SJCRH30 (cell line): ENCODE measurements at regions not wholly inside any gene's neighbourhood (a gene's known extent, or its start where the extent isn't known, plus 50 kb on each side); places are given as distances from the start of the nearest gene placed in this dataset.

Source experiments
- DNase-seq, 2 experiments: peaks; one replicate each; pipeline ENCODE4 v3.0.0-alpha.2; 2015 to 2020
- H3K27ac ChIP-seq: fragments of 250-450 bp; sonication (Bioruptor Pico); 2 replicates; pipeline ENCODE4 v1.5.1; 2020; ENCODE audit warnings: mild to moderate bottlenecking, moderate library complexity
- H3K27me3 ChIP-seq: fragments of 250-450 bp; sonication (Bioruptor Pico); 2 replicates; pipeline ENCODE4 v1.5.1; 2020; ENCODE audit warnings: mild to moderate bottlenecking, moderate library complexity
- H3K36me3 ChIP-seq: fragments of 250-450 bp; sonication (Bioruptor Pico); 2 replicates; pipeline ENCODE4 v1.5.1; 2020; ENCODE audit warnings: mild to moderate bottlenecking, moderate library complexity
- H3K4me1 ChIP-seq: fragments of 250-450 bp; sonication (Bioruptor Pico); 2 replicates; pipeline ENCODE4 v1.5.1; 2020; ENCODE audit warnings: mild to moderate bottlenecking, moderate library complexity
- H3K4me3 ChIP-seq: fragments of 250-450 bp; sonication (Bioruptor Pico); 2 replicates; pipeline ENCODE4 v1.5.1; 2020; ENCODE audit warnings: mild to moderate bottlenecking, moderate library complexity
- H3K9me3 ChIP-seq: fragments of 250-450 bp; sonication (Bioruptor Pico); replicated peaks from 2 replicates; pipeline ENCODE4 v1.5.1; 2020; ENCODE audit warnings: mild to moderate bottlenecking, moderate library complexity

DNA sequence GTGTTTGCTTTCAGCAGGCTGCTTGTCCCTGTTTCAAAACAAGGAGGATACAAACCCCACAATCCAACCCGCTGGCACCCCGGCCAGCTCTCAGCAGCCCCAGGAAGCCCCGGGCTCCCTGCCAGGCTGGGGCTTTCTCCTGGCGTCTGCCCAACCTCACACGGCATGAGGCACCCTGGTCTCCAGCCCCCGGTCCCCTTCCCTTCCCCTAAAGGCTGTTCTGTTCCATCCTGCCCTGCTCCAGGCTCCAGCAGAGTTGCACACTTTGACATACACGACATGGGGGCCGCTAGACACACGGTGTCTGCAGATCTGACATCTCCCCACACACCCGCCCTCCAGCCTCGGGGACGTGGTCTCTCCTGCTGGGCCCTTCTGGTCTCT, 107.7 kb upstream of the ADRA2C start:
- peaks cover 42% of the 10 kb centered on the region for H3K27me3 ChIP-seq
- DNase-seq: peak in 1 of 2 experiments; percentile 24
- peaks cover 22% of the 10 kb centered on the region for H3K4me1 ChIP-seq
- H3K27ac ChIP-seq: no peak overlapping the region
- no peaks in the 10 kb centered on the region for H3K9me3 ChIP-seq
- no peak overlapping the region for H3K4me3 ChIP-seq
- H3K36me3 ChIP-seq: no peaks in the 10 kb centered on the region

DNA sequence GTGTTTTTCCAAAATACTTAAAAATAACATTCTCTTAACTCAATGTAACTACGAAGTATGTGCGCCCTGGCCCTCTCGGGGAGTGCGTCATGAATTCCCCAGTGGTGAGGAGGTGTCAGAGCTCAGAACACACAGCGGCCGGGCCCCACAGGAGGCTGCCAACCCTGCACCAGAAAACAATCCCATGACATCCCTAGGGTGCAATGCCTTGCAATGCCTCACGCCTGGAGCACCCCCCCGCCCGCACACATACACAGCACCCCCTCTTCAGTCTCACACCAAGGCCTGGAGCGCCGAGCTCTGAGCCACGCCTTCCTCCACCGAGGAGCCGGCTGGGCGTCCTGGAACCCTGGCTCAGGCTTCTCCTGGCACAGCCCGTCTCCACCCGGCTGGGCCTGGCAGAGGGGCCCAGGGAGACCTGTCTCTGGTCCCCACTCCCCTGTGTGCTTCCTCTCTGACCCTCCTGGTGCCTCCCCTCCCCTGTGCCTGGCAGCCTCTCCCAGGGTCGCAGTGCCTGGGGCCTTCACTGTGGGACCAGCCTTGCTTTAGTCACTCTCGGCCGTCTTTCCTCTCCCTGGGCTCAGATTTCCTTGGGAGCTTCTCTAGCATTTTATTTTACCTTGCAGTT, 108.2 kb upstream of the ADRA2C start:
- peak in 1 of 2 experiments; percentile 17 for DNase-seq
- H3K27me3 ChIP-seq: peaks cover 42% of the 10 kb centered on the region
- H3K9me3 ChIP-seq: no peaks in the 10 kb centered on the region
- H3K4me1 ChIP-seq: peaks cover 22% of the 10 kb centered on the region
- H3K36me3 ChIP-seq: no peaks in the 10 kb centered on the region
- no peak overlapping the region for H3K27ac ChIP-seq
- no peak overlapping the region for H3K4me3 ChIP-seq

DNA sequence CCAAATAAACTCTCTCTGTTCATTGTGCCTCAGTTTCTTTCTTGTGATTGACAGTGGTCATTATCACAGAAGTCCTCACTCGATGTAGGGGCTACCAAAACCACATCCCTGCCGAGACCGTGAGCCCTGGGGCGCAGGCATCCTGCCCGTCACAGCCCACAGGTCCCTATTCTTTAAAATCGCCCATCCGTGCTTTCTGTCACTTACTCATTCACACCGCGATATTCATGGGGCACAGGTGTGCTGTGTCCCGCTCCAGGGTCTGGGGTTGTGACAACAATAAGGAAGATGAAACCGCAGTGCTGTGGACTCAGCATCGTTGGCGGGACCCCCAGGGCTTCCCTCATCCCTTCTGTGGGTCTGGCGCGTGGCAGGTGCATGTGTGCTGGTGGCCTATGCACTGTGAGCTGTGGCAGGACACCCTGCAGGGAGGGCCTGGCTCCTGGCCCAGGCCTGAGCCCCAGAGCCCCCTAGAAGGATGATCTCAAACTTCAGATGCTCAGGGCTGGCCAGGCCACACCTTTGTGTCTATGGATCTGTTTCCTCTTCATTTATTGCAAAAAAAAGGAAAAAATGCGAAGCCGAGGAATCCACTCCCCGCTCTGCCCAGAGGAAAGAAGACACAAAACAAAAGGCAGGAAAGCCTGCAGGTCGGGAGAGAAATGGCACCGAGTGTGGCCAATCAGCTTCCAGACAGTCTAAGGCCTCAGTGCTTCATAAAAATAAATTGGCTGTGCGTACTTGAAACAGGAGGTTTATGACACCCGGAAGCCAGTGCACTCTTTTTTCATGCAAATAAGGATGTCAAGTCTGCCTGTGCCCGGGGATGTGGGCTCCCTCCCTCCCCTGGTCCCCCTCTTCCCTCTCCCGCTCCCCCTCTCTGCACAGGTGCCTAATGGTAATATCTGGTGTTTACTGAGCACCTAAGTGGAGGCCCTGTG, 109.5 kb upstream of the ADRA2C start:
- Histone ChIP-seq H3K36me3 (no peaks in the 10 kb centered on the region), H3K27me3 (peaks cover 42% of the 10 kb centered on the region), H3K4me1 (peaks cover 22% of the 10 kb centered on the region), H3K4me3 (no peak overlapping the region), H3K27ac (no peak overlapping the region), H3K9me3 (no peaks in the 10 kb centered on the region)
- no peak for DNase-seq

DNA sequence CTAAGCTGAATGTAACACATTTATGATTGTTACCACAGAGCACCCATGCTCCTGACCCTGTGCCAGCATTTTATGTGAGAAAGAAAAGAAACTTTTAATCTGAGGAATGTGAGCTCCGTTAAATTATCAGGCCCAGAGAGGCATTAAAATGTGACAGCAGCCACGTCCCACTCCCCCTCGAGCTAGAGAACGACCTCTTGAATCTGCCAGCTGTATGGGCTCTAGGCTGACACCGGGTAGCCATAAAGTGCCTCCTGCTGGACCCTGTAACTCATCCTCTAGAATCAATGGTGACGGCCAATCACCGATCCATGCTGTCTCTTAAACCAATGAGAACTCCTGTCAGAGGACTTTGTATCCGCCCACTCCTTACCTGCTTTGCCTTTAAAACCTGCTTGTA, 110.2 kb upstream of the ADRA2C start:
- peaks cover 42% of the 10 kb centered on the region for H3K27me3 ChIP-seq
- no peaks in the 10 kb centered on the region for H3K36me3 ChIP-seq
- no peak overlapping the region for H3K27ac ChIP-seq
- H3K4me3 ChIP-seq: no peak overlapping the region
- no peaks in the 10 kb centered on the region for H3K9me3 ChIP-seq
- H3K4me1 ChIP-seq: peaks cover 22% of the 10 kb centered on the region
- no peak for DNase-seq

DNA sequence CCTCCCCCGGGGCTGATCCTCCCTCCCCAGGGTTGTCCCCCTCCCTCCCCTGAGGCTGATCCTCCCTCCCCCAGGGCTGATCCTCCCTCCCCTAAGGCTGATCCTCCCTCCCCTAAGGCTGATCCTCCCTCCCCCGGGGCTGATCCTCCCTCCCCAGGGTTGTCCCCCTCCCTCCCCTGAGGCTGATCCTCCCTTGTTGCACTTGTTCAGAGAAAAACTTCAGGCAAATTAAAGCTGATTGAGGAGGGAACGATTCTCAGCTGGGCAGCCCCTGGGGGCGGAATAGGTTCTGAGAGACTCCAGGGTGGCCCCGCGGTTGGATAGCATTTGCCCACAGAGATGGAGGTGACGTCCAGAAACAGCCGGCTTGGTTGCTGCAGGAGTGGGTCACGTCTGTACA, 110.7 kb upstream of the ADRA2C start:
- Histone ChIP-seq H3K27ac (no peak overlapping the region), H3K36me3 (no peaks in the 10 kb centered on the region), H3K4me3 (no peak overlapping the region), H3K27me3 (peaks cover 42% of the 10 kb centered on the region), H3K9me3 (no peaks in the 10 kb centered on the region), H3K4me1 (peaks cover 18% of the 10 kb centered on the region)
- no peak for DNase-seq

DNA sequence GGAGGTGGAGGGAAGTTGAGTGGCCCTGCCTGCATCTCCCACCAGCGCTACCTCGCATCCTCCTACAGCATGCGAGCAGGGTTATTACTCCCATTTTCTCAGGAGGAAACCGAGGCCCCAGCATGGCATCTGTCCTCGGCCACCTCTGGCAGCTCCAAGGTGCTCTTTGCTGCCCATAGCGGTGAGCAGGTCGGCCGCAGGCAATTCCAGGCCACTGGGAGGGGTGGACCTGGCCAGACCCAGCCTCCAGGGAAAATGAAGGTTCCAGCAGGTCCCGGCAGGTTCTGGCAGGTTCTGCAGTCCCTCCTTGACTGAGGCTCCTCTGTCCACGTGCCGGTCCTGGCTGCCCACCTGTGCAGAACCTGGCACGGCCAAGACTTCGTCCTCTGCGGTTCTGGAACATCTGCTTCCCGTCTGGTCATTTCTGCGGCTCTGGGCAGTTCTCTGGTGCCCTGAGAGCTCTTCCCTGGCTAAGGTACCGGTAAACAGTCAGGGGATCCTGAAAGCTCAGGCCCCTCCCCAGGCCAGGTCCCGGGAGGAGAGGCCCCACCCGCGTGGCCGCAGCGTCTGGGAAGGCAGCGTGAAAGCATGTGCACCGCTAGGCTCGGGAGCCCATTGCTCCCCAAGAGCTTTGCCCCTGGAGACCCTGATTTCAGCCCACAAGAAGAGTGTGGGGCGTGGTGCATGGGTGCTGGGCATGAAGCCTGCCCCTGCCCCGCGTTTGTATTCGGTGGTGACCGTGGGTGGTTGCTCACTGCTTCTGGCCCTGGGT, 112.0 kb upstream of the ADRA2C start:
- H3K9me3 ChIP-seq: no peaks in the 10 kb centered on the region
- H3K4me1 ChIP-seq: peaks cover 8% of the 10 kb centered on the region; the same call in 1 of the 2 replicates
- no peak overlapping the region for H3K27ac ChIP-seq
- peaks cover 36% of the 10 kb centered on the region for H3K27me3 ChIP-seq
- no peaks in the 10 kb centered on the region for H3K36me3 ChIP-seq
- DNase-seq: no peak
- no peak overlapping the region for H3K4me3 ChIP-seq

DNA sequence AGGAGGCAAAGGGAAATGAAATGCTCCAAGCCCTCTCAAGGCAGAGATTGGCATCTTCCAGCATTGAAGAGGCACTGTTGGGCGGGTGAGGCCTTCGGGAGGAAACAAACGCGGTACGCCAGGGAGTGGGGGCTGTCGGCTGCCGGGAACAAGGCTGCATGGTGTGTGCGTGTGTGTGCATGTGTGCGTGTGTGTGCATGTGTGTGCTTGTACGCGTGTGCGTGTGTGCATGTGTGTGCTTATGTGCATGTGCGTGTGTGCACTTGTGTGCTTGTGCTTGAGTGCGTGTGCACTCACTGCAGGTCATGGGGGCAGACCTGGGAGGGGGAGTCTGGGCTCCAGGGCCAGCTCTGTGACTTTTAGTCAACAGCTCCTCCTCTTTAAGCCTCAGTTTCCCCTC, 113.6 kb upstream of the ADRA2C start:
- DNase-seq: no peak
- no peaks in the 10 kb centered on the region for H3K9me3 ChIP-seq
- no peak overlapping the region for H3K27ac ChIP-seq
- H3K36me3 ChIP-seq: no peaks in the 10 kb centered on the region
- H3K27me3 ChIP-seq: peaks cover 20% of the 10 kb centered on the region; the same call in 1 of the 2 replicates
- no peaks in the 10 kb centered on the region for H3K4me1 ChIP-seq
- no peak overlapping the region for H3K4me3 ChIP-seq

DNA sequence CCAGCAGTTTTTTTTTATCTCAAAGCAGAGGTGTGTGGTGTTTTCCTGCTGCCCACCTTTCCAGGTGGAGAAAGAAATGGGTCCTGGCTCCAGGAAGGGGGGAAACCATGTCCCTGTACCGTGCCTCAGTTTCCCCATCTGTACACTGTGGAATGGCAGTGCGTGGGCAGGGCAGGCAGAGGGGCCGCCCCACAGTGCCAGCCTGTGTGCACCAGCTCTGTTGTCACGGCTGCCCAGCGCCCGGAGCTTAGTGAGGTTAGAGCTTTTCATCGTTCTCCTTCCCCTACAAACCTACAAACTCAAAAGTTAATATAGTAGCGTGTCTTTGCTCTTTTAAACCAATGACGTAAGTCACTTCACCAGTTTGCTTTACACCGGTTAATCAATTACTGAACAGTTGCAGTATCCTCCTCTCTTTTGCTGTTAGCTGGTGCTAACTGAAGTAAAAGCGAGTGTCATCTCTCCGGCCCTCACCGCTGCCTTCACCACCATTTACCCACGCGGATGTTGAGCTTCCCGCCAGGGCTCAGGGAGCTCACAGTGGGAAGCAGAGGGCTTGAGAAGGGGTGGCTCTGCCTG, 114.8 kb upstream of the ADRA2C start:
- Histone ChIP-seq H3K4me3 (no peak overlapping the region), H3K4me1 (peaks cover under 1% of the 10 kb centered on the region), H3K36me3 (no peaks in the 10 kb centered on the region), H3K9me3 (no peaks in the 10 kb centered on the region), H3K27ac (no peak overlapping the region), H3K27me3 (peaks cover 12% of the 10 kb centered on the region; the same call in 1 of the 2 replicates)
- no peak for DNase-seq

DNA sequence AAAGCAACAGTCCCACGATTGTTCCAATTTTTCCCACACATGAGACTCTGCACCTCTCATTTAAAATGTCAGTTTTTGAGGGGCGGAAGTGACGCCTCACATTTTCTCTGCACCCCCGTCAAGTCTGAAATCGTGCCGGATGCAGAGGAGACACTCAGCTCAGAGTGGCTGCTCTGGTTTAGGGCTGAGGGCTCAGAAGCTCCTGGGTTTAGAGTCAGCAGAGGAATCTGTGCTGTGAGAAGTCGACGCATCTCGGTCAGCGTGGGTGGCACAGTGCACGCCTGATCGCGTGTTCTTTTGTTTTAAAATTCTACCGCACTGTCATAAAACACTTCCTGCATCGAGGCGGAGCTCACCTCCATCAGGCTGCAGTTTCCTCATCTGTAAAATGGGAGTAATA, 116.7 kb upstream of the ADRA2C start:
- no peaks in the 10 kb centered on the region for H3K36me3 ChIP-seq
- peaks cover 15% of the 10 kb centered on the region for H3K4me1 ChIP-seq
- no peak for DNase-seq
- H3K27ac ChIP-seq: no peak overlapping the region
- no peak overlapping the region for H3K4me3 ChIP-seq
- H3K27me3 ChIP-seq: 0 out of 2 replicates have a peak, but pooled peaks cover 3% of the 10 kb centered on the region
- no peaks in the 10 kb centered on the region for H3K9me3 ChIP-seq

DNA sequence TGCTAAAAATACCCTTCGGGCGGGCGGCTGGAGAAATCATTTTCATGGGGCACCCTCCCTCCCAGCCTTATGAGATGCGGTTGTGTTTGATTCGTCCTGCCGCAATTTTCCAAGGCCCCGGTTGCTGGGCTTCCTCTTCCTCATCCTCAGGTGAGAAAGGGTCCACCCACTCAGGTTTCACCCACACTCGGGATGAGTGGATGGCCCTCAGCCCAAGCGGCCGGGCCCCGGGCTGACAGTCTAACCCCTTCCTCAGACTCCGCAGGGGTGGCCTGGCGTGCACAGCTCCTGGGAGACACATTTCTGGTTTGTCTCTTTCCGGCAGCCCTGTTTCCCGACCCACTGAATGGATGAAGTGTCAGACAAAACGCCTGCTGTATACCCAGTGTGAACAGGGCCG, 116.5 kb upstream of the LRPAP1 start:
- DNase-seq: no peak
- Histone ChIP-seq H3K9me3 (no peaks in the 10 kb centered on the region), H3K4me3 (no peak overlapping the region), H3K27me3 (0 out of 2 replicates have a peak, but pooled peaks cover 3% of the 10 kb centered on the region), H3K36me3 (no peaks in the 10 kb centered on the region), H3K27ac (no peak overlapping the region), H3K4me1 (peaks cover 15% of the 10 kb centered on the region)

DNA sequence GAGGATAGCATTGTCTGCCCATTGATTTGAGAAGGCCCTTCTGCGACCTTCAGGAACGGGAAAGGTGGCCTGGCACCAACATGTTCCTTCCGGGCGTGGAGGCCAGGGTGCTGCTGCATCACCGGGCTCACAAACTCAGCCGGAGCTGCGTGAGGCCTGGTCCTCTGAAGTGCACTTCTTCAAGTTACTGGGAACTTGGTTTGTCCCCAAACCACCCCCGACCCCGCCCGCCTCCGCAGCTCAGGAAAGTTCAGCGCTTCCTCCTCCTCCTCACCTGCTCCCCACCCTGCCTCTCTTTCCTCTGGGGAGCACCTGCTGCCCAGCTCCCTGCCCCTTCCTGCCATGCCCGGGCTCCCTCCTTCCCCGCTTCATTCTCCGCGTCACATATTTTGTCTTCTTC, 116.0 kb upstream of the LRPAP1 start:
- H3K4me1 ChIP-seq: peaks cover 15% of the 10 kb centered on the region
- DNase-seq: no peak
- H3K4me3 ChIP-seq: no peak overlapping the region
- no peak overlapping the region for H3K27ac ChIP-seq
- no peaks in the 10 kb centered on the region for H3K9me3 ChIP-seq
- H3K27me3 ChIP-seq: 0 out of 2 replicates have a peak, but pooled peaks cover 3% of the 10 kb centered on the region
- H3K36me3 ChIP-seq: no peaks in the 10 kb centered on the region

DNA sequence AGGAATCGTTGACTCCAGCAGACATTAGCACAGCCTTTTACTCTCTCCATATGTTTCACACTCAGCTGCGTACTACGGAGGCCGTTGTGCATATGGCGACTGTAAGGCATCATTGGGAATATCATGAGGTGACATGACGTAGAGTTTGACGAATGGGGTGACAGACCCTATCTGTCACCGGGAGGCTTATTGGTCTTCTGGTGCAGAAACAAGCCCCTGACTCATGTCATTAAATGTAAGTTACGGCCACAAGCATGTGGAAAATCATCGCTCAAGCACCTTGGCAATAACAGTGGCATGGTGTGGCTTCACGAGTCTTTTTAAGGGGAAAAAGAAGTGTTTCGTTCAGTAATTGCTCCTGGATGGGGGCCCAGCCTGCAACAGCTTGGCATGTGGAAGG, 115.2 kb upstream of the LRPAP1 start:
- Histone ChIP-seq H3K9me3 (no peaks in the 10 kb centered on the region), H3K27ac (no peak overlapping the region), H3K27me3 (0 out of 2 replicates have a peak, but pooled peaks cover 3% of the 10 kb centered on the region), H3K36me3 (no peaks in the 10 kb centered on the region), H3K4me3 (no peak overlapping the region), H3K4me1 (peaks cover 17% of the 10 kb centered on the region)
- no peak for DNase-seq

DNA sequence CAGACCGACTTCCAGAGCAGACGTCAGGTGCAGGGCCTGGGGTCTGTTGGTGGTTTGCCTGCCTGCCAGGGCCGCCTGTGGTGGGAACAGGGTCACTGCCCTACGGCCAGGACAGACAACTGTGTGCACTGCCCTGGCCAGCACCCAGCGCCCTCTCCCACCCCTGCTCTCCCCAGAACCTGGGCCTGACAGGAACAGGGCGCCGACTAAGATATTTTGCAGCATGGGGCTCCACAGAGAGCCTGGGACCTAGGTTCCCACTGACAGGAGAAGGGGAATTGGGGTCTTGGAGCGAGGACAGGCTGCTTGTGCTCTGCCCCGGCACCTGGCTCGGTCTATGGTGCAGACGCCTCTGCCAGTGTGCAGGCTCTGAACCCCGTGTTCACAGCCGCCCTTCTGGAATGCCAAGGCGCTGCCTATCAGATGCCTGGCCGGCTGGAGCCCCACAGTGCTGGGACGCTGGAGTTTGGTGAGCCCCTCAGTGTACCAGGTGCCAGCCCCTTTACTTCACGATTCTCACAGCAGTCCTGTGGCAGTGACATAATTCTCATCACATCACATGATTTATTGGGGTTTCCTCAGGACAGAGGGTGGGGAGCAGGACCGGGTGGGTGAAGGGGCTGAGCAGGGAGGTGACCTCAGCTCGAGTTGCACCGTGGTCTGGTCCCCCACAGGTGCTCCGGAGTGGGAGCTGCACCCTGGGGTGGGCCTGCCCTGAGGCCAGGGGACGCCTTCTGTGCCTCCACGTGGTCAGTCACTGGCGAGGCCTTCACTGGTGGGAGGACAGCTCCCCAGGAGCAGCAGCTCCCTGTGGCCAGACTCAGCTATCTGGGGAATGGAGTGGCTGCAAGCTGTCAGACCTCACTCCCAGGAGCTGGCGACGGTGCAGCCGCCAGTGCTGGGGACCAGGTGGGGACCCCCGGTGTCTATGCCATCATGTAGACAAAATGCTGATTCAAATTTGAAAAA, 113.8 kb upstream of the LRPAP1 start:
- Histone ChIP-seq H3K9me3 (no peaks in the 10 kb centered on the region), H3K4me3 (no peak overlapping the region), H3K27me3 (0 out of 2 replicates have a peak, but pooled peaks cover 3% of the 10 kb centered on the region), H3K4me1 (peaks cover 17% of the 10 kb centered on the region), H3K27ac (peak overlapping the region; percentile 29), H3K36me3 (no peaks in the 10 kb centered on the region)
- peak in 1 of 2 experiments; percentile 28 for DNase-seq
